ENCODE measurements at regions not wholly inside any gene's neighbourhood (a gene's known extent, or its start where the extent isn't known, plus 50 kb on each side); places are given as distances from the start of the nearest gene placed in this dataset.
"Not testable (repeated sequence)": the region's sequence is repeated elsewhere in the genome, so short reads cannot be mapped to it uniquely, and the experiment has no call there.

DNA sequence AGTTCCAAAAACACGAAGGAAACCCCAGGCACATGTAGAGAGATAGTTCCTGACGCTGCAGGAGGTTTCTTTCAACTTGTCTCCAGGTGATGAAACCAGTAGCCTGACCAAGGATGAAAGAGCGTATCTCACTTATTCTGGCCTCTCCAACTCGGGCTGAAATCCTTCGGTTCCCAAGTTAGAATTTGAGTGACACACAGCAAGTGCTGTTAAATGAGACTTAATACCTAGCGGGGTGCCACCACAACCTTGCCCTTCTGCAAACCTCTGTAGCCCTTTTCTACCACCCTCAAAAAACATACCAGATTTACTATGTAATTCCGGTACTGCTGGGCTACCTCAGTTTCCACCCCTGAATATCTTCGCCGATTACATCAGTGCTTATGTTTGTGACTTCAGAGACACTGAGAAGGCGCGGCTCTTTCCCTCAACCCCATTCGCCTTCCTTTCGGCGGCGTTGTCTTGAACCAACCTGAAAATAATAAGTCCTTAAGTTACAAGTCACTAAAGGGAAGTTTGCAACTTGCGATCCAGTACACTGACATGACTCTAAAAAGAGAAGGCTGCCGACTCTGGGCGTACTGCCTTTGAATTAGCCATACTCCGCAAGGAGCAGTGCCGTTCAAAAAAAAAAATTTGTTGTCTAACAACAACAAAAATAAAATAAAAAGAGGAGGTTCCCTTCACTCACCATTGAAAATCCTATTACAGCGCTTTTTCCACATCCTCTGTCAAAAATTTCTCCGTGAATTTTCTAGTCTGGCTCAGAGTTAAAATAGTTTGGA lies 194.9 kb upstream of the ZNF184 start:
- Histone ChIP-seq H3K36me3 (ENCODE audit: control insufficient read depth, insufficient read depth, low read length) (no peaks in the 10 kb centered on the region), H3K9ac (ENCODE audit: extremely low read depth, low read length, poor library complexity, severe bottlenecking) (peak overlapping the region; percentile 47), H3K27ac (ENCODE audit: low read depth, low read length) (no peak overlapping the region), H3K4me1 (ENCODE audit: control insufficient read depth, insufficient read depth, low read length) (peaks cover 6% of the 10 kb centered on the region), H3K4me3 (ENCODE audit: low read length) (peak overlapping the region; percentile 88), H3K9me3 (ENCODE audit: control insufficient read depth, low read length) (no peaks in the 10 kb centered on the region), H3K27me3 (ENCODE audit: control insufficient read depth, insufficient read depth, low read length, poor library complexity, severe bottlenecking) (peaks cover 10% of the 10 kb centered on the region)
- Mint-ChIP-seq H3K4me3 (peak overlapping the region; percentile 68), H3K27ac (peak overlapping the region; percentile 4), H3K4me1 (peaks cover 19% of the 10 kb centered on the region), H3K27me3 (ENCODE audit: insufficient read depth) (peaks cover 34% of the 10 kb centered on the region), H3K9me3 (no peaks in the 10 kb centered on the region), H3K36me3 (ENCODE audit: low read depth) (no peaks in the 10 kb centered on the region)
- peak; percentile 67 for DNase-seq
- no peak for TF ChIP-seq CTCF (conservative IDR thresholded peaks at IDR 0.05)
- WGBS, 2 experiments (ENCODE audit: insufficient coverage in 1 of 2, insufficient read length in 1 of 2), result 1 to 3% methylated on average over 20 to 22 of the region's 22 CpGs

DNA sequence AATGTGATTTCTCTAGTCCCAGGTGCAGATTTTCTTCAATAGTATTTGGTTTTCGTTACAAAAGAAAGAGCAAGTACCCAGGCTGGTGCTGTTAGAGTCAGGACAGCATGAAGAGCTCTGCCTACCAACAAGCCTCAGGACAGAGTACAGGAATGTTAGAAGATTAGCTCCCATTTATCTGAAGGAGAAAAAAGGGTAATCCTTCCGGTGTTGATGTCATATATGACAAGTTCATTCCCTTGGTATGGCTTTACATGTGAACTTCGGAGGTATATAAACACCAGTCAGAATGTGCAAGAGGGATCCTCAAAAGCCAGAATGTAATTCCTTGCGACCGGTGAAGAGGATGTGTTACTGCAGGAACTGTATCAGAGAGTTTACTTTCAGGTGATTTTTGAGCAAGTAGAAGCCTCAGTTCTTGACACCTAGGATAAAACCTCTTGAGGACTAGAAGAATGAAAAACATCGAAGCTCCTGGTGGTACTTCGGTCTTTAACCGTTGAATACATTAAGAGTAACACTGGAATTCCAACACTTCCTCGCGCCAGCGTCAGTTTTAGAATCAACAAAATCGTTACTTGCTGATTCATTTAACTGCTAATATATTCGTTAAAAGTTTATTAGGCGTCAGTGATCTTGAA lies 194.2 kb upstream of the ZNF184 start:
- Histone ChIP-seq H3K27me3 (ENCODE audit: control insufficient read depth, insufficient read depth, low read length, poor library complexity, severe bottlenecking) (peaks cover 10% of the 10 kb centered on the region), H3K27ac (ENCODE audit: low read depth, low read length) (no peak overlapping the region), H3K4me3 (ENCODE audit: low read length) (peak overlapping the region; percentile 88), H3K9me3 (ENCODE audit: control insufficient read depth, low read length) (no peaks in the 10 kb centered on the region), H3K9ac (ENCODE audit: extremely low read depth, low read length, poor library complexity, severe bottlenecking) (peak overlapping the region; percentile 47), H3K4me1 (ENCODE audit: control insufficient read depth, insufficient read depth, low read length) (peaks cover 7% of the 10 kb centered on the region), H3K36me3 (ENCODE audit: control insufficient read depth, insufficient read depth, low read length) (no peaks in the 10 kb centered on the region)
- Mint-ChIP-seq H3K9me3 (no peaks in the 10 kb centered on the region), H3K4me1 (peaks cover 20% of the 10 kb centered on the region), H3K27me3 (ENCODE audit: insufficient read depth) (peaks cover 34% of the 10 kb centered on the region), H3K36me3 (ENCODE audit: low read depth) (no peaks in the 10 kb centered on the region), H3K4me3 (peak overlapping the region; percentile 68), H3K27ac (no peak overlapping the region)
- DNase-seq, result peak; percentile 49
- 9 to 14% methylated on average over 9 to 14 of the region's 14 CpGs for WGBS, 2 experiments (ENCODE audit: insufficient coverage in 1 of 2, insufficient read length in 1 of 2)
- no peak for TF ChIP-seq CTCF (conservative IDR thresholded peaks at IDR 0.05)

DNA sequence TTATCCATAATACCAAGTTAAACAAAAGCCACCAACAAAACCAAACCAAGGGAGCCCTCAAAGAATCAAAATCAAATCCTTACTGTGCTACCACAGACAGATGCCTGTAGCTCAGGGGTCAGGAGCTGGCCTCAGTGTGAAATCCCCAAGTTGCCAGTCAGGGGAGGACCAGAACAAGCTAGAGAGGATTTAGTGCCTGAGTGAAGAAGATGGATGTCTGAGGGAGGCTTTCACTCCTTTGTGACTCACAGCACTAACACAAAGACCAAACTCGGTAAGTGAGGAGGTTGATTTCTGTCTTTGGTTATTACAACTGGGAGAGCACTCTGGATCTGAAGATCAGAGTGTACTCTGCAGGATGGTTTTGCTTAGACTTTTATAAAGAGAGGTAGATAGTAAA lies 189.9 kb upstream of the ZNF184 start:
- Histone ChIP-seq H3K9me3 (ENCODE audit: control insufficient read depth, low read length) (no peaks in the 10 kb centered on the region), H3K27me3 (ENCODE audit: control insufficient read depth, insufficient read depth, low read length, poor library complexity, severe bottlenecking) (no peaks in the 10 kb centered on the region), H3K4me3 (ENCODE audit: low read length) (peak overlapping the region; percentile 66), H3K27ac (ENCODE audit: low read depth, low read length) (no peak overlapping the region), H3K9ac (ENCODE audit: extremely low read depth, low read length, poor library complexity, severe bottlenecking) (no peak overlapping the region), H3K4me1 (ENCODE audit: control insufficient read depth, insufficient read depth, low read length) (peaks cover 4% of the 10 kb centered on the region), H3K36me3 (ENCODE audit: control insufficient read depth, insufficient read depth, low read length) (no peaks in the 10 kb centered on the region)
- no peak for TF ChIP-seq CTCF (conservative IDR thresholded peaks at IDR 0.05)
- Mint-ChIP-seq H3K36me3 (ENCODE audit: low read depth) (no peaks in the 10 kb centered on the region), H3K27ac (peak overlapping the region; percentile 82), H3K27me3 (ENCODE audit: insufficient read depth) (peaks cover 19% of the 10 kb centered on the region), H3K9me3 (no peaks in the 10 kb centered on the region), H3K4me1 (peaks cover 16% of the 10 kb centered on the region), H3K4me3 (no peak overlapping the region)
- DNase-seq, result no peak
- 38% methylated on average over 1 of the region's 1 CpG; no CpG with 5 or more reads in 1 of the 2 experiments for WGBS, 2 experiments (ENCODE audit: insufficient coverage in 1 of 2, insufficient read length in 1 of 2)

- Mint-ChIP-seq H3K27me3 (ENCODE audit: insufficient read depth) (peaks cover 16% of the 10 kb centered on the region), H3K4me1 (peaks cover 13% of the 10 kb centered on the region)
- not testable (repeated sequence) for DNase-seq
Measured at GRCh38 chr6:27662212-27662611, 189.3 kb upstream of the ZNF184 start.

More at GRCh38 chr6:27662212-27662611, 189.3 kb upstream of the ZNF184 start:
- not testable (repeated sequence) for H3K36me3 ChIP-seq (ENCODE audit: control insufficient read depth, insufficient read depth, low read length); H3K9ac ChIP-seq (ENCODE audit: extremely low read depth, low read length, poor library complexity, severe bottlenecking); H3K27ac Mint-ChIP-seq; H3K9me3 ChIP-seq (ENCODE audit: control insufficient read depth, low read length); H3K4me3 Mint-ChIP-seq; H3K4me1 ChIP-seq (ENCODE audit: control insufficient read depth, insufficient read depth, low read length); H3K36me3 Mint-ChIP-seq (ENCODE audit: low read depth); H3K27ac ChIP-seq (ENCODE audit: low read depth, low read length); H3K9me3 Mint-ChIP-seq; H3K4me3 ChIP-seq (ENCODE audit: low read length); H3K27me3 ChIP-seq (ENCODE audit: control insufficient read depth, insufficient read depth, low read length, poor library complexity, severe bottlenecking)
- 94 to 97% methylated on average over 4 of the region's 5 CpGs for whole genome bisulfite sequencing, 2 experiments (ENCODE audit: insufficient coverage in 1 of 2, insufficient read length in 1 of 2)

Data from endodermal cell (in vitro differentiated cells).